ENCODE measurements at regions not wholly inside any gene's neighbourhood (a gene's known extent, or its start where the extent isn't known, plus 50 kb on each side); places are given as distances from the start of the nearest gene placed in this dataset.

- TF ChIP-seq SUZ12 (IDR thresholded peaks at IDR 0.05; ENCODE audit: extremely low read depth, insufficient read depth, insufficient read length), result no peak
- TF ChIP-seq ZNF274 (IDR thresholded peaks at IDR 0.05; ENCODE audit: low read depth, low read length), result no peak
These were observed 543.3 kb upstream of the PKDCC start for GRCh38 chr2:41504532-41504931.

Data from NT2/D1 (cell line).